BJ (cell line): ENCODE measurements at regions not wholly inside any gene's neighbourhood (a gene's known extent, or its start where the extent isn't known, plus 50 kb on each side); places are given as distances from the start of the nearest gene placed in this dataset.

ENCODE experiments used
- CTCF ChIA-PET: fragments of 350-600 bp; formaldehyde crosslinking; extraction: SDS; loops from one replicate; lab custom pipeline; 2021; ENCODE audit warnings: antibody characterized with exemption, inconsistent platforms; lab: Yijun Ruan, JAX
- POLR2A ChIA-PET: fragments of 300-600 bp; sonication (Branson Sonifier 250); formaldehyde crosslinking; extraction: SDS; loops from one replicate; lab custom pipeline; 2021; ENCODE audit warnings: antibody characterized with exemption; lab: Charles Lee
- DNase-seq: peaks from one replicate; pipeline ENCODE4 v3.0.0-alpha.2; 2011; ENCODE audit warnings: low read depth
- H3K27me3 ChIP-seq: 2 replicates; pipeline ENCODE4 v1.6.0; 2011; ENCODE audit warnings: low read length; ENCODE audit not compliant: control insufficient read depth, insufficient read depth
- H3K36me3 ChIP-seq: 2 replicates; pipeline ENCODE4 v1.5.1; 2011; ENCODE audit warnings: low read length; ENCODE audit not compliant: control insufficient read depth, insufficient read depth
- H3K4me3 ChIP-seq: 2 replicates; pipeline ENCODE4 v1.5.1; 2011; ENCODE audit warnings: low read depth, mild to moderate bottlenecking, control low read depth, low read length
- CTCF ChIP-seq: IDR thresholded peaks from 2 replicates; pipeline ENCODE4 v1.5.1; 2011; ENCODE audit warnings: low read depth, mild to moderate bottlenecking, control low read depth, inconsistent platforms, low read length, moderate library complexity; ENCODE audit not compliant: insufficient read depth

GRCh38 chr4:114286262-114286810, 306.9 kb upstream of the ARSJ start:
- H3K27me3 ChIP-seq, result no peaks in the 10 kb centered on the region
- DNase-seq, result no peak
- H3K4me3 ChIP-seq, result no peak overlapping the region
- CTCF ChIA-PET, result no interaction called here
- TF ChIP-seq CTCF, result no peak
- no peaks in the 10 kb centered on the region for H3K36me3 ChIP-seq
- POLR2A ChIA-PET, result no interaction called here

DNA sequence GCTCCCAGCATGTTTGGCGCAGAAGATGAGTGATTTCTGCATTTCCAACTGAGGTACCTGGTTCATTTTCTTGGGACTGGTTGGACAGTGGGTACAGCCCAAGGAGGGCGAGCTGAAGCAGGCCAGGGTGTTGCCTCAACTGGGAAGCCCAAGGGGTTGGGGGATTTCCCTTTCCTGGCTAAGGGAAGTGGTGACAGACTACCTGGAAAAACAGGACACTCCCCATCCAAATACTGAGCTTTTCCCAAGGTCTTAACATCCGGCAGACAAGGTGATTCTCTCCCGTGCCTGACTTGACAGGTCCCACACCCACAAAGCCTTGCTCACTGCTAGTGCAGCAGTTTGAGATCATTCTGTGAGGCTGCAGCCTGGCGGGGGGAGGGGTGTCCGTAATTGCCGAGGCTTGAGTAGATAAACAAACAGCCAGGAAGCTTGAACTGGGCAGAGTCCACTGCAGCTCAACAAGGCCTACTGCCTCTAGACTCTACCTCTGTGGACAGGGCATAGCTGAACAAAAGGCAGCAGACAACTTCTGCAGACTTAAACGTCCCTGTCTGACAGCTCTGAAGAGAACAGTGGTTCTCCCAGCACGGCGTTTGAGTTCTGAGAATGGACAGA, 307.7 kb upstream of the ARSJ start:
- CTCF ChIA-PET, result interaction anchor here (0.8 to 1.1 kb wide), 2 partner anchors 14 to 130 kb away, joined by 3 to 4 read pairs; no protein-coding TSS in a partner anchor
- TF ChIP-seq CTCF, result no peak
- Histone ChIP-seq H3K4me3 (no peak overlapping the region), H3K36me3 (no peaks in the 10 kb centered on the region), H3K27me3 (no peaks in the 10 kb centered on the region)
- no peak for DNase-seq
- POLR2A ChIA-PET, result no interaction called here

DNA sequence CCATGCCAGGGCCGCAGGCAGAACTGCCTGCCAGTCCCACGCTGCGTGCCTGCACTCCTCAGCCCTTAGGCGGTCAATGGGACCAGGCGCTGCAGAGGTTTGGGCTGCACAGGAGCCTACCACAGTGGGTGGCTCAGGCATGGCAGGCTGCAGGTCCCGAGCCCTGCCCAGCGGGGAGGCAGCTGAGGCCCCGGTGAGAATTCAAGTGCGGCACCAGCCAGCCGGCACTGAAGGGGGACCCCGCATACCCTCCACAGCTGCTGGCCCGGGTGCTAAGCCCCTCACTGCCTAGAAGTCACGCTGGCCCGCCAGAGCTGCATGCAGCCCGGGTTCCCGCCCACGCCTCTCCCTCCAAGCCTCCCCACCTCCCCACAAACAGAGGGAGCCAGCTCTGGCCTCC, 302.5 kb upstream of the UGT8 start:
- no peaks in the 10 kb centered on the region for H3K36me3 ChIP-seq
- TF ChIP-seq CTCF, result no peak
- H3K4me3 ChIP-seq, result no peak overlapping the region
- H3K27me3 ChIP-seq, result no peaks in the 10 kb centered on the region
- ChIA-PET CTCF (interaction anchor here (1.1 kb wide), 1 partner anchor 16 kb away, joined by 3 read pairs; no protein-coding TSS in a partner anchor), POLR2A (no interaction called here)
- DNase-seq, result no peak

DNA sequence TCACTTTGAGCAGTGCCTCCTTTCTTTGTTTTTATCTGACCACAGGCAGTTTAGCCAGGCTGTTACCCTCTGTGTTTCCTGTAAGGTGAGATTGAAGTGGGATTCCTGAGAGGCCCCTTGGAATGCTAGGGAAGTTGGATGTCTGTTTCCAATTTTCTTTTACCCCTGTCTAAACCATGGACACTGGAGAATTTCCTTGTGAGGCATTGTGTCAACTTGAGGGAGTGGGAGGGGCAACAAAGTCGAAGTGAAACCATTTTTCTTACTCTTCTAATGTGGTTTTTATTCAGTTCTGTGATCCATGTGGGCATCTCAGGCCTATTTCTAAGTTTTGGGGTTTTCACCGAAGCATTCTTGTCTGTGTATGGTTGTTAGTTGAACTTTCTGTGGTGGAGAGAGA, 296.1 kb upstream of the UGT8 start:
- Histone ChIP-seq H3K27me3 (no peaks in the 10 kb centered on the region), H3K36me3 (no peaks in the 10 kb centered on the region), H3K4me3 (no peak overlapping the region)
- CTCF ChIA-PET, result no interaction called here
- DNase-seq, result no peak
- no peak for TF ChIP-seq CTCF
- POLR2A ChIA-PET, result no interaction called here

GRCh38 chr4:114304046-114304445, 294.6 kb upstream of the UGT8 start:
- no peak for DNase-seq
- ChIA-PET POLR2A (no interaction called here), CTCF (no interaction called here)
- Histone ChIP-seq H3K4me3 (no peak overlapping the region), H3K36me3 (no peaks in the 10 kb centered on the region), H3K27me3 (no peaks in the 10 kb centered on the region)
- TF ChIP-seq CTCF, result no peak
